ENCODE measurements at regions not wholly inside any gene's neighbourhood (a gene's known extent, or its start where the extent isn't known, plus 50 kb on each side); places are given as distances from the start of the nearest gene placed in this dataset.

- no peak overlapping the region for H3K4me3 Mint-ChIP-seq
- TF ChIP-seq, protein P1, sequence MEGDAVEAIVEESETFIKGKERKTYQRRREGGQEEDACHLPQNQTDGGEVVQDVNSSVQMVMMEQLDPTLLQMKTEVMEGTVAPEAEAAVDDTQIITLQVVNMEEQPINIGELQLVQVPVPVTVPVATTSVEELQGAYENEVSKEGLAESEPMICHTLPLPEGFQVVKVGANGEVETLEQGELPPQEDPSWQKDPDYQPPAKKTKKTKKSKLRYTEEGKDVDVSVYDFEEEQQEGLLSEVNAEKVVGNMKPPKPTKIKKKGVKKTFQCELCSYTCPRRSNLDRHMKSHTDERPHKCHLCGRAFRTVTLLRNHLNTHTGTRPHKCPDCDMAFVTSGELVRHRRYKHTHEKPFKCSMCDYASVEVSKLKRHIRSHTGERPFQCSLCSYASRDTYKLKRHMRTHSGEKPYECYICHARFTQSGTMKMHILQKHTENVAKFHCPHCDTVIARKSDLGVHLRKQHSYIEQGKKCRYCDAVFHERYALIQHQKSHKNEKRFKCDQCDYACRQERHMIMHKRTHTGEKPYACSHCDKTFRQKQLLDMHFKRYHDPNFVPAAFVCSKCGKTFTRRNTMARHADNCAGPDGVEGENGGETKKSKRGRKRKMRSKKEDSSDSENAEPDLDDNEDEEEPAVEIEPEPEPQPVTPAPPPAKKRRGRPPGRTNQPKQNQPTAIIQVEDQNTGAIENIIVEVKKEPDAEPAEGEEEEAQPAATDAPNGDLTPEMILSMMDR (IDR thresholded peaks at IDR 0.05): no peak
Observed at GRCh38 chr2:59921743-59922142, 631.7 kb downstream of the BCL11A start.

GRCh38 chr2:59920961-59921360 lies 632.5 kb downstream of the BCL11A start:
- H3K36me3 ChIP-seq (ENCODE audit: insufficient read depth, low read length): no peaks in the 10 kb centered on the region
- Mint-ChIP-seq H3K4me3 (no peak overlapping the region), H3K4me1 (ENCODE audit: low read depth) (peaks cover 19% of the 10 kb centered on the region), H3K27me3 (no peaks in the 10 kb centered on the region), H3K27ac (no peak overlapping the region), H3K9me3 (no peaks in the 10 kb centered on the region), H3K36me3 (ENCODE audit: low read depth) (no peaks in the 10 kb centered on the region)
- H3K27ac ChIP-seq (ENCODE audit: low read depth in 1 of 2, low read length in 2 of 2): no peak overlapping the region
- TF ChIP-seq, protein P1 (IDR thresholded peaks at IDR 0.05): no peak
- ChIA-PET CTCF (no interaction called here), POLR2A (no interaction called here)
- DNase-seq: no peak
- no peaks in the 10 kb centered on the region for H3K9me3 ChIP-seq (ENCODE audit: control insufficient read depth in 1 of 2, insufficient read depth in 1 of 2, low read length in 2 of 2)
- ATAC-seq (ENCODE audit: poor library complexity): no peak
- intact Hi-C loops (cut with DNase I, micrococcal nuclease): no loop called here
- H3K4me3 ChIP-seq (ENCODE audit: low read length): no peak overlapping the region
- no peaks in the 10 kb centered on the region for H3K4me1 ChIP-seq (ENCODE audit: insufficient read depth, low read length)
- no peaks in the 10 kb centered on the region for H3K27me3 ChIP-seq (ENCODE audit: control insufficient read depth in 1 of 2, insufficient read depth in 2 of 2, low read length in 2 of 2)

More at GRCh38 chr2:59921743-59922142, 631.7 kb downstream of the BCL11A start:
- Mint-ChIP-seq H3K9me3 (no peaks in the 10 kb centered on the region), H3K27me3 (no peaks in the 10 kb centered on the region), H3K27ac (no peak overlapping the region), H3K4me1 (ENCODE audit: low read depth) (peaks cover 19% of the 10 kb centered on the region), H3K36me3 (ENCODE audit: low read depth) (no peaks in the 10 kb centered on the region)
- H3K27me3 ChIP-seq (ENCODE audit: control insufficient read depth in 1 of 2, insufficient read depth in 2 of 2, low read length in 2 of 2): no peaks in the 10 kb centered on the region
- no peaks in the 10 kb centered on the region for H3K36me3 ChIP-seq (ENCODE audit: insufficient read depth, low read length)
- ChIA-PET POLR2A (no interaction called here), CTCF (no interaction called here)
- ATAC-seq (ENCODE audit: poor library complexity) (no peak), DNase-seq (no peak)
- no peak overlapping the region for H3K4me3 ChIP-seq (ENCODE audit: low read length)
- intact Hi-C loops (cut with DNase I, micrococcal nuclease): no loop called here
- no peak overlapping the region for H3K27ac ChIP-seq (ENCODE audit: low read depth in 1 of 2, low read length in 2 of 2)
- no peaks in the 10 kb centered on the region for H3K4me1 ChIP-seq (ENCODE audit: insufficient read depth, low read length)
- peaks cover 0 to 2% of the 10 kb centered on the region in 2 experiments for H3K9me3 ChIP-seq (ENCODE audit: control insufficient read depth in 1 of 2, insufficient read depth in 1 of 2, low read length in 2 of 2)

- Mint-ChIP-seq H3K27ac (no peak overlapping the region), H3K27me3 (no peaks in the 10 kb centered on the region), H3K4me3 (no peak overlapping the region), H3K9me3 (no peaks in the 10 kb centered on the region), H3K36me3 (ENCODE audit: low read depth) (no peaks in the 10 kb centered on the region), H3K4me1 (ENCODE audit: low read depth) (peaks cover 19% of the 10 kb centered on the region)
- ChIA-PET POLR2A (no interaction called here), CTCF (no interaction called here)
- H3K4me3 ChIP-seq (ENCODE audit: low read length): no peak overlapping the region
- intact Hi-C loops (cut with DNase I, micrococcal nuclease): no loop called here
- DNase-seq (no peak), ATAC-seq (ENCODE audit: poor library complexity) (no peak)
- H3K27me3 ChIP-seq (ENCODE audit: control insufficient read depth in 1 of 2, insufficient read depth in 2 of 2, low read length in 2 of 2): no peaks in the 10 kb centered on the region
- H3K36me3 ChIP-seq (ENCODE audit: insufficient read depth, low read length): no peaks in the 10 kb centered on the region
- no peak overlapping the region for H3K27ac ChIP-seq (ENCODE audit: low read depth in 1 of 2, low read length in 2 of 2)
- no peaks in the 10 kb centered on the region for H3K9me3 ChIP-seq (ENCODE audit: control insufficient read depth in 1 of 2, insufficient read depth in 1 of 2, low read length in 2 of 2)
- H3K4me1 ChIP-seq (ENCODE audit: insufficient read depth, low read length): no peaks in the 10 kb centered on the region
- TF ChIP-seq, protein P1 (IDR thresholded peaks at IDR 0.05): no peak
Observed at GRCh38 chr2:59920307-59920706, 633.1 kb downstream of the BCL11A start.

Measured in CD4-positive, alpha-beta T cell (primary cell).